ENCODE measurements at regions not wholly inside any gene's neighbourhood (a gene's known extent, or its start where the extent isn't known, plus 50 kb on each side); places are given as distances from the start of the nearest gene placed in this dataset.

- Histone ChIP-seq H3K27me3 (ENCODE audit: control insufficient read depth in 4 of 4, insufficient read depth in 4 of 4, low read length in 3 of 4) (no peaks in the 10 kb centered on the region), H3K9me3 (ENCODE audit: control insufficient read depth in 4 of 4, low read length in 3 of 4) (no peaks in the 10 kb centered on the region), H3K9ac (ENCODE audit: low read depth in 1 of 2, low read length in 2 of 2) (no peak overlapping the region), H3K27ac (ENCODE audit: low read depth in 1 of 2, low read length in 2 of 2) (no peak overlapping the region), H3K4me3 (ENCODE audit: low read depth in 1 of 3, low read length in 3 of 3) (no peak overlapping the region), H3K4me1 (ENCODE audit: control insufficient read depth in 4 of 4, insufficient read depth in 4 of 4, low read length in 3 of 4) (no peaks in the 10 kb centered on the region), H3K36me3 (ENCODE audit: control insufficient read depth in 4 of 4, insufficient read depth in 3 of 4, low read depth in 1 of 4, low read length in 3 of 4) (no peaks in the 10 kb centered on the region)
- TF ChIP-seq RXRA (IDR thresholded peaks at IDR 0.05) = no peak
- no peak for TF ChIP-seq NR2F2 (IDR thresholded peaks at IDR 0.05)
- TF ChIP-seq, protein P1, sequence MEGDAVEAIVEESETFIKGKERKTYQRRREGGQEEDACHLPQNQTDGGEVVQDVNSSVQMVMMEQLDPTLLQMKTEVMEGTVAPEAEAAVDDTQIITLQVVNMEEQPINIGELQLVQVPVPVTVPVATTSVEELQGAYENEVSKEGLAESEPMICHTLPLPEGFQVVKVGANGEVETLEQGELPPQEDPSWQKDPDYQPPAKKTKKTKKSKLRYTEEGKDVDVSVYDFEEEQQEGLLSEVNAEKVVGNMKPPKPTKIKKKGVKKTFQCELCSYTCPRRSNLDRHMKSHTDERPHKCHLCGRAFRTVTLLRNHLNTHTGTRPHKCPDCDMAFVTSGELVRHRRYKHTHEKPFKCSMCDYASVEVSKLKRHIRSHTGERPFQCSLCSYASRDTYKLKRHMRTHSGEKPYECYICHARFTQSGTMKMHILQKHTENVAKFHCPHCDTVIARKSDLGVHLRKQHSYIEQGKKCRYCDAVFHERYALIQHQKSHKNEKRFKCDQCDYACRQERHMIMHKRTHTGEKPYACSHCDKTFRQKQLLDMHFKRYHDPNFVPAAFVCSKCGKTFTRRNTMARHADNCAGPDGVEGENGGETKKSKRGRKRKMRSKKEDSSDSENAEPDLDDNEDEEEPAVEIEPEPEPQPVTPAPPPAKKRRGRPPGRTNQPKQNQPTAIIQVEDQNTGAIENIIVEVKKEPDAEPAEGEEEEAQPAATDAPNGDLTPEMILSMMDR (IDR thresholded peaks at IDR 0.05; ENCODE audit: low read depth, low read length, missing input control) = no peak
- no peak for TF ChIP-seq TAF1 (conservative IDR thresholded peaks at IDR 0.05)
- no peak for TF ChIP-seq FOXA2 (IDR thresholded peaks at IDR 0.05)
- no peak for TF ChIP-seq FOXA1 (IDR thresholded peaks at IDR 0.05)
- TF ChIP-seq SP1 (IDR thresholded peaks at IDR 0.05) = no peak
- no peak for TF ChIP-seq MAX (IDR thresholded peaks at IDR 0.05)
- no peak for TF ChIP-seq HNF4G (IDR thresholded peaks at IDR 0.05)
- no peak for TF ChIP-seq EGR1 (IDR thresholded peaks at IDR 0.05; ENCODE audit: low read depth in 2 of 2)
- no peak for TF ChIP-seq GABPA (IDR thresholded peaks at IDR 0.05 in 1 of 2, conservative IDR thresholded peaks at IDR 0.05 in 1 of 2)
- TF ChIP-seq REST (IDR thresholded peaks at IDR 0.05) = no peak
- no peak for TF ChIP-seq YY1 (IDR thresholded peaks at IDR 0.05)
- TF ChIP-seq JUND (IDR thresholded peaks at IDR 0.05) = no peak
- TF ChIP-seq RAD21 (IDR thresholded peaks at IDR 0.05) = no peak
- TF ChIP-seq, protein P2, sequence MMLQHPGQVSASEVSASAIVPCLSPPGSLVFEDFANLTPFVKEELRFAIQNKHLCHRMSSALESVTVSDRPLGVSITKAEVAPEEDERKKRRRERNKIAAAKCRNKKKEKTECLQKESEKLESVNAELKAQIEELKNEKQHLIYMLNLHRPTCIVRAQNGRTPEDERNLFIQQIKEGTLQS (IDR thresholded peaks at IDR 0.05) = no peak
- TF ChIP-seq ZBTB33 (IDR thresholded peaks at IDR 0.05) = no peak
- no peak for TF ChIP-seq HNF4A (conservative IDR thresholded peaks at IDR 0.05)
- WGBS = 43% methylated on average over 2 of the region's 2 CpGs
- no peak for DNase-seq (ENCODE audit: low spot score)
Observed at GRCh38 chr6:23394681-23395080, 731.3 kb upstream of the NRSN1 start.
